GM18870 (cell line): ENCODE measurements at regions not wholly inside any gene's neighbourhood (a gene's known extent, or its start where the extent isn't known, plus 50 kb on each side); places are given as distances from the start of the nearest gene placed in this dataset.

ENCODE experiments used
- ATAC-seq: cut with Tn5 transposase; IDR thresholded peaks from one replicate; pipeline ENCODE4 v1.9.1; 2021; ENCODE audit warnings: moderate library complexity; ENCODE audit not compliant: unreplicated experiment

DNA sequence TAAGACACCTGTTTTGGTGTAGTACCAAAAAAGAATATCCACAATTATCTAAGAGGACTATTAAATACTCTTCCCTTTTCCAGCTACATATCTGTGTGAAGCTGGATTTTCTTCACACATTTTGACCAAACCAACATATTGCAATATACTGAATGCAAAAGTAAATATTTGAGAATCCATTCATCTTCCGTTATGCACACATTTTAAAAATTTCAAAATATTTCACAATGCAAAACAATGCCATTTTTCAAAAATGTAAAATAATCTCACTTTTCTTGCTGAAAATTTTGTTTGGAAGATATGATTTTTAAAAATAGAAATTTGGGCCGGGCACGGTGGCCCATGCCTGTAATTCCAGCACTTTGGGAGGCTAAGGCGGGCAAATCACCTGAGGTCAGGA, 133.9 kb upstream of the FUT8 start:
- no peak for ATAC-seq

DNA sequence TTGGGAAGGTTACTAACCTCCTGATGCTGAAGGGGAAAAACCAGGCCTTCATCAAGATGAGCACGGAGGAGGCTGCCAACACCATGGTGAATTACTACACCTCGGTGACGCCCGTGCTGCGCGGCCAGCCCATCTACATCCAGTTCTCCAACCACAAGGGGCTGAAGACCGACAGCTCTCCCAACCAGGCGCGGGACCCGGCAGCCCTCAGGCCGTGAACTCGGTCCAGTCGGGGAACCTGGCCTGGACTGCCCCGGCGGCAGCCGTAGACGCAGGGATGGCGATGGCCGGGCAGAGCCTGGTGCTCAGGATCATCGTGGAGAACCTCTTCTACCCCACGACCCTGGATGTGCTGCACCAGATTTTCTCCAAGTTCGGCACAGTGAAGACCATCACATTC, 133.0 kb upstream of the FUT8 start:
- ATAC-seq, result no peak

DNA sequence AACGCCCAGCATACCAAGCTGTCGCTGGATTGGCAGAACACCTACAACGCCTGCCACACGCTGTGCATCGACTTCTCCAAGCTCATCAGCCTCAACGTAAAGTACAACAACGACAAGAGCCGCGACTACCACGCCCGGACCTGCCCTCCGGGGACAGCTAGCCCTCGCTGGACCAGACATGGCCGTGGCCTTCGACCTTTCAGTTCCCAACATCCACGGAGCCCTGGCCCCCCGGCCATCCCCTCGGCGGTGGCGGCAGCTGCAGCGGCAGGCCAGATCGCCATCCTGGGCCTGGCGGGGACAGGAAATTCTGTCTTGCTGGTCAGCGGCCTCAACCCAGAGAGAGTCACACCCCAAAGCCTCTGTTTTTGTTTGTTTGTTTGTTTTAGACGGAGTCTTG, 132.6 kb upstream of the FUT8 start:
- ATAC-seq, result no peak

DNA sequence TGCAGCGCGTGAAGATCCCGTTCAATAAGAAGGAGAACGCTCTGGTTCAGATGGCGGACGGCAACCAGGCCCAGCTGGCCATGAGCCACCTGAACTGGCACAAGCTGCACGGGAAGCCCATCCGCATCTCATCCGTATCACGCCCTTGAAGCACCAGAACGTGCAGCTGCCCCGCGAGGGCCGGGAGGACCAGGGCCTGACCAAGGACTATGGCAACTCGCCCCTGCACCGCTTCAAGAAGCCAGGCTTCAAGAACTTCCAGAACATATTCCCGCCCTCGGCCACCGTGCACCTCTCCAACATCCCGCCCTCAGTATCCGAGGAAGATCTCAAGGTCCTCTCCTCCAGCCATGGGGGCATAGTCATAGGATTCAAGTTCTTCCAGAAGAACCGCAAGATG, 131.9 kb upstream of the FUT8 start:
- ATAC-seq, result no peak

DNA sequence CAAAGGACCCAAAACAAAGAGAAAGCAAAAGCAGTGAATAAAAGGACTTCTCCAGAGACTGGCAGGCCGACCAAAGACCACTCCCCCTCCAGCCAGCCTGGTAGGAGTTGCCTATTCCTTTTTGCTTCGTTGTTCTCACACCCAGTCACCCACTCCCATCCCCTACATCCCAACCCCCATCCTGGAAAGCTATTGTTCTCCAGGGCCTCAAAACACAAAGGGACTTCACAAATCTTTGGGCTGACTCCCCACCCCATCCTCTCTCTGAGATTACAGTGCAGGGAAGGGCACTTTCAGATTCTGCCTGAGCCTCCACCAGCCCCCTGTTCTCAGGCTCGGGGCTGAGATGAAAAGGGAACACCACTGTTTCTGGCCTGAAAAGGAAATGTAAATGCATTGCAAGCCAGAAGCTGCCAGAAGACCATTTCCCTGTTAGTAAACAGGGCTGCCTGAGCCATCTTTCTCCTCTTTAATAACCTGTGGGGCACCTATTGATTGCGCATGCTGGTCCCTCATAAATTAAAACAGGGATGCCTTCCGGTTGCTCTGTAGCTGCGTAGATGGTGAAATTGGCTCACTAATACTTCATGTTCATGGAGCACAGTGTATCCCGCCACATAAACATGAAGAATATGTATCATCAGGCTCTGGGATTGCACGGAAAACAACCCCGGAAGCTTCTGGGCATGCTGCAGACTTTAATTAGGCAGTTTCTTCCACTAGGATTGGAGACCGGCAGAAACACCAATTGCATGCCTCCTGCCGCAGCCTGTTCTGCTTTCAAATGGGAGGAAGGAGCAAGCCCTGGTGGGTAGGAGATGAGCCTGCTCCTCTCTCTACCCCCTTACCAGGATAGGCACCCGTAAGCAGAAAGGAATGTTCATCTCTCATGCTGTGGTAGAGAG, 130.3 kb upstream of the FUT8 start:
- ATAC-seq, result no peak

DNA sequence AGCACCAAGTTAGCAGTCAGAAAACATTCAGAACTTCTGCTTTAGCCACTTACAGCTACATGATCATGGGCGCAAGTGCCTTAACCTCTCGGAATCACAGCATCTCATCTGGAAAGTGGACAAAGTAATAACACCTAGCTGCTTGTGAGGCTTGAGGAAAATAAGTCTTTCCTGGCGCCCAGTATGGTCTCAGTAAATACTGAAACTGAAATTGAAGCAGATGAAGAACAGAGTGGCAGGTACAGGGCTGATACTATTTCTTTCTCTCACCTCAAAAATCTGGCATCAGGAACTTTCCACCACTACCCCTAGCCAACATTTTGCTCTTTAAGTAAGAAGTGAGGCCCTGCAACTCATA, 129.7 kb upstream of the FUT8 start:
- ATAC-seq, result no peak

DNA sequence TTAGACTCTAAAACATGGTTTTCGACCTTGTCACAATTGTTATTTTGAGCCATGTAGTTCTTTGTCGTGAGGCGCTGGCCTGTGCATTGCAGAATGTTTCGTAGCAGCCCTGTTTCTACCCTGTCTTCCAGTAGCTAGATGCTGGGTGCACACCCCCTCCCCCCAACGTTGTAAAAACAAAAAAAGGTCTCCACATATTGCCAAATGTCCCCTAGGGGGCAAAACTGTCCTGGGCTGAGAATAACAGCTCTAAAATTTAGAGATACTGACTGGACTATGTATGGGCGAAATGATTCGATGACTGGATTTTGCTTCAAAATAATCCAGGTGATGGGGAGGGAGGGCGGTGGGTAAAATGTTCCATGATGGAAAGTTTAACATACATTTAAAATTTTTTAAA, 126.1 kb upstream of the FUT8 start:
- ATAC-seq, result no peak

DNA sequence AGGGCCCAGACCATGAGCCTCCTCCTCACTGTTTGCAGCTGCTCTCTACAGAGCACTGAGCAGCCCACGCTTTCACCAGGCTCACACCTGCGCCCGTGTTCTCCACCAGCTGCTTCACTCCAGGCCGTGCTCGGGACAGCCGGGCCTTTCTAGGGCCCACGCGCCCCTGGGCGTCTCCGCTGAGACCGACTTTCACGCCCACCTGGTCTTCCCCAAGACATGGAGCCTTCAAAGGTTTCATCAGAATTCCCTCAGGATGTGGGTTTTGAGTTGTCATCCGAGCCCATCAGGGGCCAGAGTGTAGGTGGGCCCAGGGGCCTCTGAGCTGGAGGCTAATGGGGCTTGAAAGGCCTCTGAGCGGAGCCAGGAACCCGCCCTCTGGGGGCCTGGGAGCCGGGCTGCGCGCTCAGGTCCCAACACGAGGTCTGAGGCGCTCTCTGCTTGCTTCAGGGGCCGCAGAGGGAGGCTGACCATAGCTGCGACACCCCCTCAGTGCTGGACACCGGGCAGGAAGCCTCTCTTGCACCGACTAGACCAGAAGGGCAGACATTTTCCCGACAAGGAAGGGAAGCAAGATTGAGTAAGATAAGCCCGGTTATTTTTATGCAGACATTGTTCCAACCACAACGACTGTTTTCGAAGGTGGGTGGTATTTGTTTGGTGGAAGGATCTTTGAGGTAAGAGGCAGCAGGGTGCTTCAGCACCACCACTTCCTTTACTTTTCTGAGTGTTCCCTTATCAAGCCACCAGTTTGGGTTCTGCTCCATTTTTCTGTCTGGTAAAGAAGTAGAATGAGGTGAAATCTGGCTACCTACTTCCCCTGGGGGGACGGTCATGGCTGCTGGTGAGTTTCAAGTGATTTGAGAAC, 125.0 kb upstream of the FUT8 start:
- peak; percentile 36 for ATAC-seq

DNA sequence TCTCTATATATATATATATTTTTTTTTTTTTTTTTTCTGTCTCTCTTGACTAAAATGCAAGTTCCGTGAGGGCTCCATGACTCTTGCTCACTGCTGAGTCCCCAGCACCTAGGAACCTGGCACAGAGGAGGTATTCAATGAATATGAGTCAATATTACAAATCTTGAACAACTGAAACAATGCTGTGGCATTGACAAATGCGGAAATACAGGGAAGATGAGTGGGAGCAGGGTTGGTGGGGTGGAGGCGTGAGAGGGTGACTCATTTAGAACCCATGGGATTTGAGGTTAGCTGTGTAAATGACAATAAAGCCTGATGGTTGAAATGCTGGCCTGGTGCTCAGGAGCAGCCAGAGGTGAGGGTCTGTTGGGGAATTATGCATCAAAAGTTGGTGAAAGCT, 121.7 kb upstream of the FUT8 start:
- ATAC-seq, result no peak

DNA sequence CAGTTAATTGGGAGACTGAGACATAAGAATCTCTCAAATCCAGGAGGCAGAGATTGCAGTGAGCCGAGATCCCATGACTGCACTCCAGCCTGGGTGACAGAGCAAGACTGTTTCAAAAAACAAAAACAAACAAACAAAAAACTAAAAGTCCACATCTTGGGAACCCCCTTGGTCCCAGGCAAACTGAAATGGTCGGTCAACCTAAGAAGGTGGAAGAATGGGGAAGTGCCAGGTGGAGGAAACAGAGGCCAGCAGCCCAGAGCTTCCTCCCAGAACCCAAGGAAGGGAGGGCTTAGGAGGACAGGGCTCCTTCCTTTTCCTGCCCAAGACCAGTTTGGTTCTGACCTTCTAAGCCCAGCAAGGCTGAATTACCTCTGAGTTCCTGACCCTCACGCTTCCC, 121.0 kb upstream of the FUT8 start:
- no peak for ATAC-seq

DNA sequence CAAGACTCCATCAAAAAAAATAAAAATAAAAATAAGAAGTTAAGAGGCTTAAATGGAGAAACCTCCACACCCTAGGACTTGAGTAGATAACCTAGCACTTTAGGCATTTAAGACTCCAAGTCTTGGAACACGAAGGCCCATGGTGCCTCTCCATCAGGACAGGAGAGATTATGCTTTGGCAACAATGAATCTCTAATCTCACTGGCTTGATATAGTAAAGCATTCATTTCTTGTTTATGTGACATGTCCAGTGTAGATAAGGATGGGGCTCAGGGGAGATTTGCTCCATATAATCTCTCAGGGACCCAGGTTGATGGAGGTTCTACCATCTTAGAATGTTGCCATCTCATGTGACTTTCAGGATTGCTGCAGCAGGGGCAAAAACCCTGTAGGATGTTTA, 117.7 kb upstream of the FUT8 start:
- no peak for ATAC-seq

DNA sequence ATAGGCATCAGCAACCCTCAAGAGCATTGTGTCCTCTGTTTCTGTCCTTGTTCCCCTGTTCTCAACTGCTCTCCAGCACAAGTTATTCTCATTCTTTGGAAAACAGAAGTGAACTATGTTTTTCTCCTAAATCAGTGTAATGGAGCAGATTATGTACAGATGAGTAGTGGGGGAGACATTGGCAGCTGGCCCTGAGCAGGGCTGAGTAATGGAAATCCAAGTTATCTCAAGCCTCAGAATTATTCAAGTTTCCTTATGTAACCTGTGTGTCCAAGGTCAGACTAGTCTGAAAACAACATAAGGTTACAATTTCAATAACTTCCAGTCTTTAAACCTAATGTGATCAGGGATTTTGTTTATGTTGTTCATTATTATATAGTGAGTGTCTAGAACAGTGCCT, 116.1 kb upstream of the FUT8 start:
- no peak for ATAC-seq

DNA sequence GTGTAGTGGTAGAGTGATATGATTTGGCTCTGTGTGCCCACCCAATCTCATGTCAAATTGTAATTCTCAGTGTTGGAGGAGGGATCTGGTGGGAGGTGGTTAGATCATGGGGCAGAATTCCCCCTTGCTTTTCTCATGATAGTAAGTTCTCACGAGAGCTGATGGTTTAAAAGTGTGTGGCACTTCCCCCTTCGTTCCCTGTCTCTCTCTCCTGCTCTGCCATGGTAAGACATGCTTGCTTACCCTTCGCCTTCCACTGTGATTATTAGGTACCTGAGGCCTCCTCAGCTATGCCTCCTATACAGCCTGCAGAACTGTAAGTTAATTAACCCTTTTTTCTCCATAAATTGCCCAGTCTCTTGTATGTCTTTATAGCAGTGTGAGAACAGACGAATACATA, 115.7 kb upstream of the FUT8 start:
- no peak for ATAC-seq

DNA sequence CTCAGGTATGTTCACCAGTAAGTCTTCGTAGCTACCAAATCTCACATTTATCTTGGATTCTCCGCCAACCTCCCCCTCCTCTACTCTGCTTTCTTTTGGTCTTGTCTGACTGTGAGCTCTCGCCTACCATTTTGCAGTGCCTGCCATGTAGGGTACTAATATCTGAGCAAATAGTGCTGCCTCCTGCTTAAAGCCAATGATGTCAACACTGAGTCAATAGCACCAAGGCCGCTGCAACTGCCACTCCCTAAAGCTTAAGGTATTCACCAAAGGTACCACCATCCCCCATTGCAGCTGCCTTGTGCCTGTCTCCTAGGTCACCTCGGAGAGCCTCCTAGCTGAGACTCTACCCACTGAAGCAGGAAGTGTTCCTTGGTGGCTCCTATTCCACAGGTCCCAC, 114.8 kb upstream of the FUT8 start:
- no peak for ATAC-seq

DNA sequence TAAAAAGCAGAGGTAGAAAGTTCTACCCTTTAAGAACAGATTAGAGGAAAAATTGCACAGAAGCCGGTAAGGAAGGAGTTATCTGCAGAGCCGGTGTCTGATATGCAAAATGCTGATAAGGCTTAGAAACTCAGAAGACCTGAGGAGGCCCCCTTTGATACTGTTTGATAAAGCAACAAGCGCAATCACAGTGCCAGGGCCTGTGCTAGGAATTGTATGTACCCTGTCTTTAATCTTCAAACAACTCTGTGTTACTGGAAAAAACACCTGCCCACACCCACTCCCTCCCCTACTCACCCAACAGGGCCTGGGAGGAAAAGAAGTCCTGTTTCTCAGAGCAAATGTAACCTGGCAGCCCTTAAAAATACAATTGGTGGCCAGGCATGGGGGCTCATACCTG, 112.7 kb upstream of the FUT8 start:
- ATAC-seq, result no peak

DNA sequence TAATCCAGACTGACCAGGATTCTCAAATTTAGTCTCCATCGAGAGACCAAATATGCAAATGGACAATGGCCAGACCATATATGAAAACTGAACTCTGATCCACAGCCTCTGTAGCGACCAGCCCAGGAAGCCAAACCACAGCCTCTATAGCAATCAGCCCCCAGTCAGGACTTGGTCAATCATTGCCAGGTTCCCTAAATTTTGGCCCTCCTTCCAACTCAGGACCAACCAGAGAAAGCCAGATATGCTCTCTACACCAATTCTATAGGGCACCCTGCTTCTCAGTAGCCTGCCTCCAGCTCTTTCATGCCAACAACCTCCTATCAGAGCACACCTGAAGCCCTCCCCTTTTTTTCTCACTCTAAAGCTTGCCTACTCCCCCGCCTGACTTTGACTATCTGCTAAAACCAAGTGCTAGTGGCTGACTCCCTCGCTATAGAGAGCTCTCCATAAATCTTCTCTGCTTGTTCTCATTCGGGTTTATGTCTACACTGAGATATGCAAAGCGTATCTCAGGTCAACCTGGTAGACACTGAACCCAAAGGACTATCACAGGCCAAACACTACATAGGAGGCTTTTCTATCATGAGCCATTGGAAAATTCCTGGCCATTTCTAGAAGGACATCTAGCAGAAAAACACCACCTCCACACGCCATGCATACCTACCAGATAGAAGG, 110.5 kb upstream of the FUT8 start:
- peak; percentile 62 for ATAC-seq

DNA sequence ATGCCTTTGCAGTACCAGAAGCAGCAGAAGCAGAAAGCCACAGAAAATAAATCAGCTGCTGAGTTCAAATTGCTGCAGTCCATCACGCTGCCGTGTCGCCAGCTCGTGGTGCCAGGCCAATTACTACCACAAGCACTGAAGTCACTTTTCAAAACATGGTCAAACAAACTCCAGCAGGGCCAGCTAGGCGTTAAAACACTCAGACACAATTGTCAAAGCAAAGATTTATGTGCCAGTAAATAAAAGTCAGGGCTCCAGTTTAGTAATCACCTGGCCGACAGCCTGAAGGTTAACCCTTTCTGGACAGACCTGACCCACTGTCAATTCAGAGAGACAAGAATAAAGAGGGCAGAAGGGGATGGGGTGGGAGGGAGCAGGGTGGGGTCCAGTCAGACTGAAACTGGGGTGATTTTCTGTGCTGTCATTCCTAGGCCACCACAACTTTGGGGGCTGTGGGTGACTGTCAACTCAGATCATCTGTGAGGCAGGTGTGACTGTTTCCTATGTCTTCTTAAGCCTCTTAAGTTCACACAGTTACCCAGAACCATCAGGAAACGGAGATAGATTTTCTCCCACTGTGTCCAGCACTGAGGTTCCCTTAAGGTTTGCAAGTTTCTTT, 109.8 kb upstream of the FUT8 start:
- peak; percentile 48 for ATAC-seq

DNA sequence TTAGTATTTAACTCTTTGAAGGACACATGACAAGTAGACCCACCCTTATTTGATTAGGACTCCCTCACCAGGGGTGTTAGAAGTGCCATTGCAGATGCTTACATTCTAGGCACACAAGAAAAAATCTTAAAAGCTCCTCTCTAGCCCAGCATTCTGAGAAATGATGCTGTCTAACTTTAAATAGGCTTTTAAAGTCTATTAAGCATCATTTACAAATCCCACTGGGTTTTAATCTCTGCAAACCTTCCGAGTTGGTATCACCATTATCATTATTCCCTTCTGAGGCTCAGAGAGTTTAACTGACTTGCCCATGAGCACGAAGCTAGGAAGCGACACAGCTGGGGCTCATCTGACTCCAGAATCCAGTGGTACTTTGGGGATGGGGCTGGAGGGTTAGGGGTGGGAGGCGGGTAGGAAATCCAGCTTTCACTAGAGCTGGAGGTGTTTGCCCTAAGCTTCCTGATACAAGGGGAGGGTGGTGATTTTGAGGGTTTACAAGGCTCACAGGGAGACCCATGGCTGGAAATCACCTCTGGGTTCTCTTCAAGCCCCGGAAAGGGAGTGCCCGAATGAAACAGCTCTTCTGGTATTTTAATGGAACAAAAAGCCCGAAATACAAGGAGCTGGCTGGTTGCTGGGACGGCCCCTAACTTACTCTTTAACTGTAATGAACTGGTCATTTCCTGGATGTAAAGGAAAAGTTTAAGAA, 109.2 kb upstream of the FUT8 start:
- no peak for ATAC-seq

DNA sequence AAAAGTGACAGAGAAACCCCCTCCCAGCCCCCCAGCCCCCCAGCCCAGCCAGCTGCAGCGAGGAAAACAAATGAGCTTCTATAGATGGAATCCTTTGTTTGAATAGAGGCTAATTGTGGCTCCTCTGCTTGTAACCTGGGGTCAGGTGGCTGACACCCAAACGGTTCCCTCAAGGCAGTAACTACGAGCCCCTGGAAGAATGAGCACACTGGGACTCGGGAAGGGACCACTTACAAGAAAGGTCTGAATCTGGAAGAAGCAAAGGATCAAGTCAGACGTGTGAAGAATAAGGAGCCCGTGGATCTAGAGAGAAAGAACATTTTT, 108.7 kb upstream of the FUT8 start:
- no peak for ATAC-seq

DNA sequence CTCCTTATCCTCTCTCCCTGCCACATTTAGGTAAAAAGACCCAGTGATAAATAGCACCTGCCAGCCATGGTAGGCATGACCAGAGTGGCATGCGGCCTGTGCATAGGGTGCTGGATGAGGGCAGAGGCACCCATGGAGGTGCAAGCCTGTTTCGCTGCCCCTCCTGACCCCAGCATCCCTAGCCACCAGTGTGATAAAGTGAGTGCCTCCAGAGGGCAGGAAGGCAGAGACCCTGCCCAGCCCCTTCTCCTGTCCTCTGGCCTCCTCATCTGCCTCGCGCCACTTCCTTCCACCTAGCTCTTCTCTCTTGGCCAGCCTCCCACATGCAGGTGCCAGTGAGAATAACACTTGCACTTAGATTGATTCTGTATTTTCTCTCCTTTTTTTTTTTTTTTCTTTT, 108.3 kb upstream of the FUT8 start:
- no peak for ATAC-seq

DNA sequence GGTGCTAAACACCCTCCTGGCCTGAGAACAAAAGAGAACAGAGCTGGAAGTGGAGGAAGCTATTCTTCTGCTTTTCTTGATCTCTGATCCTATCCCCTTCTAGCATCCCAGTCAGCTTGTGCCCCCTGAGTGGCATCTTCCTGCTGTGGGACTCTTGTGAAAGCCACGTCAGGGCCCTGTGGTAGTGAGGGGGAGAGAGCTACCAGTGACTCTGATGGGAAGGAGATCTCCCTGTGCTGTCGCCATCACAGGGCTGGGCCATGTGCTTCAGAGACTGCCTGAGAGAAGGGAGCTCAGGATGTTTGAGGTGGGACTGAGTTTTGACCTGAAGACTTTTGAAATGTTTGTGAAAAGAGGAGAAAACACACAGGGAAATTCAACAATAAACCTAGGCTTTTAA, 107.6 kb upstream of the FUT8 start:
- no peak for ATAC-seq
